Activated CD4-positive, alpha-beta T cell treated with anti-CD3 and anti-CD28 coated beads, Interleukin-2, amount 50 U/mL, for 48 hours (primary cell): ENCODE measurements at regions not wholly inside any gene's neighbourhood (a gene's known extent, or its start where the extent isn't known, plus 50 kb on each side); places are given as distances from the start of the nearest gene placed in this dataset.
"Not testable (repeated sequence)": the region's sequence is repeated elsewhere in the genome, so short reads cannot be mapped to it uniquely, and the experiment has no call there.

Experiments used
- DNase-seq, 2 experiments: peaks; one replicate each; pipeline ENCODE4 v3.0.0-alpha.2; 2020

GRCh38 chr3:73835945-73836344, 211.2 kb upstream of the PDZRN3 start:
- no peak for DNase-seq

GRCh38 chr3:73832426-73832825, 207.7 kb upstream of the PDZRN3 start:
- no peak for DNase-seq

DNA sequence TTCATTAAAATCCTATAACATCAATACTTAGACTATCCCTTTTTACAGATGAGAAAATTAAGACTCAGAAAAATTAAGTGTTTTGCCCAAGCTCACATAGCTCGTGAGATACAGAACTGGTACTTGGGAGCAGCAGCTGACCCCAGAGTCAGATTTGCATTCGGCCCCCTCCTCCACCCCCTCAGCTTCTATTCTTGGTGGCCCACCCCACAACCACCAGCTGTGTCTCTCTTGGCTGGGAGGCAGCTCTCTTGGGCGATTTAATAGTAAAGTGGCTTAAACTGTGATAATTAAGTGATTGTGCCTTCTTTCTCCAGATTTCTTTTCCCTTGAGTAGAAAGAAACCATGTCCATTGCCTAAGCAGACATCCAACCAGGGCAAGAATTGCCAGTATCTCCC, 203.6 kb upstream of the PDZRN3 start:
- no peak for DNase-seq

DNA sequence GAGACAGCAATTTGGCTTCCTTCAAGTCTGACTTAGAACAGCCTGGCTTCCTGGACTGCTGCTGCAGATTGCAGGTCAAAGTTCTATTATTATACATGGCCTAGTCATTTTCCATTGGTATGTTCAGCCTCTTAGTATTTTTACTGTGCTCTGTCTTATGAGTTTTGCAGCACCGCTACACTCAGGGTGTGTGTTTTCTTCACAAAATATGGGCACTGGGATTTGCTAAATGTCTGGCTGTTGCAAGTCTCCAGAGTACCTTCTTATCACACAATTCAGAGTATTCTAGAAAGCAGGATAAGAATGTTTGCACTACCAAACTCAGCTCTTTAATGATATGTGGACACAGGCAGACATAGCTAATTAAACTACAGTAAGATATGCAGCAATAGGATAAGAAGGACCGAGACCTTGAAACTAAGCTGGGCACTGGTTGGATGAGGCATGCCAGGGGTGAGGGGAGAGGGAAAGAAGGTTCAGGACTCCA, 203.0 kb upstream of the PDZRN3 start:
- no peak for DNase-seq

DNA sequence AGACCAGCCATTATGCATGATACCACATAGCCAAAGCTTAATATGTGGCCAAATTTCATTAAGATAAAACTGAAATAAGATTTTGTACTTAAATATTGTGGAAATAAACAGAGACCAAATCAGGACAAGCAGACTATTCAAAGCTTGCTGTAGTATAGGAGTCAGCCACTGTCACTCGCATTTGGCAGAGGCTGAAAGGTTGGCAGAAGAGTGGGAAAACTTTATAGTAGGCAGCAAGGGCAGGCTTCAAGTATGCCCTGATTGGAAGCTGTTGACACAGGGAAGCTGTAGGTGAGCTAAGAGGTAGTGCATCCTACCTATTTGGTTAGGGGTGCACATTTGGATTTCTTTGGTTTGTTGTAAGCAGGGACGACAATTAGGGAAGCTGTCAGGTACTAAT, 202.5 kb upstream of the PDZRN3 start:
- no peak for DNase-seq

DNA sequence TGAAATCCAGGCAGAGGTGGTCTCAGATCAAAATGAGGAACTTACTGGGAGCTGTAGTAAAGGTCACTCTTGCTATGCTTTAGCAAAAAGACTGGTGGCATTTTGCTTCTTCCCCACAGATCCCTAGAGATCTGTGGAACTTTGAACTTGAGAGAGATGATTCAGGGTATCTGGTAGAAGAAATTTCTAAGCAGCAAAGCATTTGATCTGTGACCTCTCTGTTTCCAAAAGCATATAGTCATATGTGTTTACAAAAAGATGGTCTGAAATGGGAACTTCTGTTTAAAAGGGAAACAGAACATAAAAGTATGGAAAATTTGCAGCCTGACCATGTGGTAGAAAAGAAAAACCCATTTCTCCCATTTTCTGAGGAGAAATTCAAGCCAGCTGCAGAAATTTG, 196.2 kb upstream of the PDZRN3 start:
- not testable (repeated sequence) for DNase-seq

- DNase-seq: no peak
Observed at GRCh38 chr3:73820431-73820830, 195.7 kb upstream of the PDZRN3 start.

DNA sequence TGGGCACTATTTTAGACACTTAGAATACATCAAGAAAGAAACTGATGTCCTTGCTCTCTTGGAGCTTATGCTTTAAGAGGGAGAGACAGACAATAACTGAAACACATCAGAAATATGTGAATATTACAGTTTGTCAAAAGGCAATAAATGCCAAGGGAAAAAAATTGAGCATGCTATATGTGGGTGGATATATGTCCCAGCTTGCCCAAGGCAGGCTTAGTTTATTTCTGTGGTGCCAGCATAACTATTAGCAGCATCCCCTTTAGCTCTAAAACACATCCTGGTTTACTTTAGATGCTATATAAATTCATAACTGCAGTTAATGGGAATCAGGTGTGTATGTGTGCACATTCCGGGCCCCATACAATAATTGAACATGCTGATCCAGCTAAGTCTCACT, 191.2 kb upstream of the PDZRN3 start:
- no peak for DNase-seq

DNA sequence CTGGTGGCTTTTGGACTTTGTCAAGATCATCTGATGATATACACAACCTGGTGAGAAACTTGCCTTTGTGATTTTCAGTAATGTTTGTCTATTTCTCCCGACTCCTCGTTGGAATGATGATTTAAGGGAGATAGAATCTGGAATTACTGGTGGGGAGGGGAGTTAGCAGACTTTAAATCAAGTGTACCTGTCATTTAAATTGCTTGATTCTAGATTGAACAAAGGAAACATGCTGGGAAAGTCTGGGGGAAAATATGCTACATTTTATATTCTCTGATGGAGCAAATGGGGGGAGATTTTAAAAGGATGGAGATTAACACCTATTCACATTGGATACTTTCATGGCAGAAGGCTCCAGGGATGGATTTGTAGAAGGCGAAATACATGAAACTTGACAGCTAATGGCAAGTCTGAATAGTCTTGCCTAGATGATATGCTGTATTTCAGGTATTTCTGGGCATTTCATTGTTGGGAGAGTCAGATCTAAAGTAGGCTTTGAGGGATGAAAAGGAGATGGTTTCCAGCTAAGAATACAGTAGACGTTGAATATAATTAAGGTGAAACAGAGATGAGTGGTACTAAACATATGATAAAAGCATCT, 189.1 kb upstream of the PDZRN3 start:
- no peak for DNase-seq

- no peak for DNase-seq
Observed at GRCh38 chr3:73813291-73813690, 188.6 kb upstream of the PDZRN3 start.

DNA sequence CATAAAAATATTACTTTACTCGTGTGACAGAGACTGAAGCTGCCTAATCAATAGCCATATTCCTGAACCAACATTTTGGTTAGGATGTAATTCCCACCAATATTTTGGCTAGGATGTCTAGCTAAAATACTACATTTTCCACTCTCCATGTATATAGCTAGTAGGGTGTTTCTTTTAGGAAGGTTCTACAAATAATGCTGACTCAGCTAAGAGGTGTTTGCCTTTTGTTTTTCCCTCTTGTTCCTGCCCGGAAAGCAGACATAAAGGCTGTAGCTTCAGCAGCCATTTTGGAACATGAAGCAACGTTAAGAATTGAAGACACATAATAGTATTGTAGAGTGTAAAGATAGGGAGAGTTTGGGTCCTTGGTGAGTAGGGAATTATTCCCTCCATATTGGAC, 187.3 kb upstream of the PDZRN3 start:
- DNase-seq: no peak

DNA sequence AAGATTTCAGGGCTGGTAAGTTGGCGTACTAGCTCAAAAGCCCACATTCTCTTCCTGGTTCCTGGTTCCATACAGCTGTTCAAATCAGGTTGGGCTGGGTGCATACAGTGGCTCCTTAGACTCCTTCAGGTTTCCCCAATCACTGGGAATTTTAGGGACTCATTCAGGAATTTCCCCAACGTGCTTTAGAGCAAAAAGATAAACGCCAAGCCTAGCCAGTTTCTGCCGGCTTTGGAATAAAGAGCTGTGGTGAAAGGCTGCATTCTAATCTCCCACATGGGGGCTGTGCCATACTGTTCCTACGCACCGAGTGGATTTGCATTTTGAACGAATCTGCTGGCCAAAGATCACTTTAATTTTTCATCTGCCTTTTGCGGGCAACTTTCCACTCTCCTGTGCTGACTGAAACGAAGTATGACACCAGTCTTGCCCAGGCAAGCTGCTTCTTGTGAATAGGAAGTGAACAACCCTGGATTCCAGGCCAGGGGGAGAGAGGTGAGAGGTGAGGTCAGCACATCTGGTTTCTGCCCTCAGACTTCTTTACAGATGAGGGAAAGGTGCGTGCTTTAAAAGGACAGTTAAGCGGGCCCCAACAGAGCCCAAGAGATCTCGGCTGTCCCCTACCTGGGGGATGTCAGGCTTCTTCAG, 184.2 kb upstream of the PDZRN3 start:
- no peak for DNase-seq

GRCh38 chr3:73805435-73805834, 180.7 kb upstream of the PDZRN3 start:
- DNase-seq: no peak

DNA sequence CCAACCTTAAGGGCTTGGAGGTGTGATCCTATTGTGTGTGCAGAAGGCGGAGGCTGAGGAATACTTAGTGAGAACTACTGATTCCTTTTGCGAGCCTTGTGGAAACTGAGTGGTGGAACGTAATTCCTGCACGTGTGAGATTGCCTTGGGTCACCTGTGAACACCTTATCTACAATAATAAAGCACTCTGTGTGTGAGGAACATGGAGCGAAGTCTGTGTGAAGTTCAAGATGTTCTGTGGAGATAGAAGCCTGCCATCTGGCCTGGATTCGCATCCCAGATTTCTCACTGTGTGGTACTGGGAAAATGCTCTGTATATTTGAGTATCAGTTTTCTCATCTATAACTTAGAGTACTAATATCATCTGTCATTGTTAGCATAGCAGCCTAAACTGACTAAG, 179.5 kb upstream of the PDZRN3 start:
- no peak for DNase-seq

DNA sequence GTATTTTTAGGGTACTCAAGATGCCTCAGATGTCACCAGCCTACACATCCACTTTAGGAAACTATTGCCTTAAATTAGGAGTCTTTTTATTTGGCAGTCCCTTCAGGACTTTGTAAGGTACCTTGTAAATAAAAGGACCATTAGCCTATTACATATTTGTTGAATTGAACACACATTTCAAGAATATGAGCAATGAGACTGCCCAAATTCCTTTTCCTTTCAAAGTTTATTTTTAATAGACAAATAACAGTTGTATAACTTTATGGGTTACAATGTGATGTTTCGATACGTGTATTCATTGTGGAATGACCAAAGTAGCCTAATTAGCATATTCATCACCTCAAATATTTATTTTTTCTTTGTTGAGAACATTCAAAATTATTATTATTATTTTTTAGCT, 176.7 kb upstream of the PDZRN3 start:
- DNase-seq: no peak

- DNase-seq: no peak
Observed at GRCh38 chr3:73797311-73797710, 172.6 kb upstream of the PDZRN3 start.

DNA sequence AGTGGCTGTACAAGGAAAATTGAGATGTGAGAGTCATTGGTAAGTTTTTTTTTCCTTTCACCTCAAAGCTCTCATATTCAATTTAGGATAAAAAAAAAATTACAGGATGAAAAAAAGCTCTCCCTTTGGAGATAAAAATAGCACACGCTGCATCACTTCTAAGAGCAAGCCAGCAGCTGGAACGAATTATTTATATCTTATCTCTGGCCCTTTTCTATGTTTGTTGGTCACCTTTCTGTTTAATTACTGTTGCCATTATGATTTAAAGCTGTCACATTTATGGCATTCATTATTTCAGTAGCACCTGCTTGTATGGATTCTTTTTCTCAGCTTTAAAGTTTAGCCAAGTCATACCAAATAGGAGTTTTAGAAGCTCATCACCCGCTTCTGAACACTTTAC, 171.6 kb upstream of the PDZRN3 start:
- no peak for DNase-seq

DNA sequence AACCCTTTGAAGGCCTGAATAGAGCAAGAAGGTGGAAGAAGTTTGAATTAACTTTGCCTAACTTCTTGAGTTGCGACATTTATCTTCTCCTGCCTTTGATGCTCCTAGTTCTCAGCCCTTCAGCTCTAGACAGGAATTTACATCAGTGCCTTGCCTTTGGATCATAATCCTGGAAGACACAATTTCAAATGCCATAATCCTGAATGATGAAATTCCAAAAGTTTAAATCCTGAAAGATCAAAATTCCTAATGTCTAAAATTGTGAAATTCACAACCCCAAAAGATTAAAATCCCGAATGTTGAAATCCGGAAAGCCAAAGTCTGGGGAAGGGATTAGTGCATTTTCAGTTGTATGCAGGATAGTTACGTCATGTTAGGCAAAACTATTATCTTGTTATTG, 166.6 kb upstream of the PDZRN3 start:
- no peak for DNase-seq

DNA sequence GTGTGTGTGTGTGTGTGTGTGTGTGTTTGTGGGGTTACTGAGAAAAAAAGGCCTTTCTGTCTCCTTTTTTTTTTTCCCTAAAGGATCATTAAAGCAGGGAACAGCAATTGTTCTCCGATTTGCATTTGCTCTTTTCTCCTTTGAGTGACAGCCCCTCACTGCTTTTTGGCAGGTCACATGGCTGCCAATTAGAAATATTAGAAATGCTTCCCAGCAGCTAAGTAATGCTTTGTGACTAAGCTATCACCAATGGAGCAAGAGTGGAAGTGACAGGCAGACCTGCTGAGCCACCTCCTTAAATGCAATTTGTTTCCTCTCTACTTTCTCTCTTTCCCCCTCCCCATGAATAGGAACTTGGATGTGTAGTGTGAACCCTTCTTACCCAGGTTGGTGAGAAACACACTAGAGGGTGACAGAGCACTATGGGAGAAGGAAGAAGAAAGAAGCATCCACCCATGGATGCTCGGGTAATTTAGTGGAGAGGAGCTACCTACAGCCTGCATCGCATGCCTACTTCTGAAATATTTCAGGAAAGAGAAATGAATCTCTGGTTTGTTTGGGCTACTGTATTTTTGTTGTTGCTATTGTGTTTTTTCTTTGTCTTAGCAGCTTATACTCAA, 165.2 kb upstream of the PDZRN3 start:
- DNase-seq: no peak

GRCh38 chr3:73787620-73788019, 162.9 kb upstream of the PDZRN3 start:
- no peak for DNase-seq

GRCh38 chr3:73786998-73787397, 162.3 kb upstream of the PDZRN3 start:
- no peak for DNase-seq

GRCh38 chr3:73786321-73786807, 161.6 kb upstream of the PDZRN3 start:
- no peak for DNase-seq

DNA sequence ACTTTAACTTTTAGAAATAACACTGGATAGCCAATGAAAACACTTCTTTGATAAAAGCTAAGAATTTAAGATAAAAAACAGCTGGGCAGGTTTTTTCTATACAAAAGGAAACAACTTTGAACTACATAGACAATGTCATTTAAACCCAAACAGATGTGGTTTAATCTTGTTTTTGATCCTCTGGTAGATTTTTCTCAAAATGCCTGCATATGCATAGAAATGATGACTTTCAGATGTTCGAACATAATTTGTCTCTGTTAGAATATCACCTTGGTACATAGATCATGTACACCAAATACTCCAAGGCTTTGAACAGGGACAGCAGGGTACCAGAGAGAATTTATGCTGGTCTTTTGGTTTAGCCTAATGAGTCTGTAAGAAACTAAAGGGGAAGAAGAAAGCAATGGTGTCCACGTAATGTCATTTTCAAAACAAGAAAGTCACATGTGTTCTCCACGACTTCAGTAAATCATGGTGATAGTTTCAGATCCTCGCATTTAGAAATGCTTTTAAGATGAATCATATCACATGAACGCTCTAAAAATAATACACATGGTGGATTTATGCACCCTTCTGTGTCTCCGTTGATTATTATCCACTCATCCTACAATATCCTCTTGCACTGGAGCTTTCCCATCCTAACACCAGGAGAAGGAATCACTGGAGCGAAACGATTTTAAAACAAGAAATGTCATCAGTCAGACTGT, 160.1 kb upstream of the PDZRN3 start:
- DNase-seq: no peak

DNA sequence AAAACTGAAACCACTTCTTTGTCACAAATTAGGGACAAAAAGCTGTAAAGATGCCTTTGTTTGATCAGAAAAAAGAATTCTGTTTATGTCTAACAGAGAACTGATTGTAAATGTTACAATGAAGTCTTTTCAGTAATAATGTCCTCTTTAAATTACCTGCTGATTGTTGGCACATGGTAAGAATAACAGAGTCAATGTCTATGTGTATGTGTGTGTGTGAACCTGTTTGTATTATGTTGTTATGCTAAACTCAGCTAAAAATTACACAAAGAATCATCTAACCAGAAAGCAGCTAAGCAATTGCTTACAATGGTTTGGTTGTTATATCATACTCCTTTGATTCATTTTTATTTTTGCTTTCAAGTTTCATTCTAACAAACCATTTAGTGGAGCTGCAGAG, 159.1 kb upstream of the PDZRN3 start:
- no peak for DNase-seq
